LoVo (cell line): ENCODE measurements at regions not wholly inside any gene's neighbourhood (a gene's known extent, or its start where the extent isn't known, plus 50 kb on each side); places are given as distances from the start of the nearest gene placed in this dataset.

Experiments
- DNase-seq: peaks from one replicate; pipeline ENCODE4 v3.0.0-alpha.2; 2016; ENCODE audit warnings: low spot score

GRCh38 chr4:181350615-181351415 is 892.4 kb upstream of the TENM3 start:
- DNase-seq: no peak

GRCh38 chr4:181364504-181364903 is 878.7 kb upstream of the TENM3 start:
- DNase-seq: no peak

- DNase-seq: no peak
Measured at GRCh38 chr4:181365671-181366070, 877.5 kb upstream of the TENM3 start.

- no peak for DNase-seq
Measured at GRCh38 chr4:181372014-181372413, 871.2 kb upstream of the TENM3 start.

- no peak for DNase-seq
Measured at GRCh38 chr4:181376058-181376457, 867.1 kb upstream of the TENM3 start.

- DNase-seq: no peak
Measured at GRCh38 chr4:181388061-181388460, 855.1 kb upstream of the TENM3 start.

GRCh38 chr4:181416966-181417365 is 826.2 kb upstream of the TENM3 start:
- no peak for DNase-seq

- no peak for DNase-seq
Measured at GRCh38 chr4:181418496-181418895, 824.7 kb upstream of the TENM3 start.

- DNase-seq: no peak
Measured at GRCh38 chr4:181420950-181421349, 822.3 kb upstream of the TENM3 start.

GRCh38 chr4:181424362-181425016 is 818.7 kb upstream of the TENM3 start:
- no peak for DNase-seq

GRCh38 chr4:181427076-181427475 is 816.1 kb upstream of the TENM3 start:
- no peak for DNase-seq

- DNase-seq: no peak
Measured at GRCh38 chr4:181431006-181431405, 812.2 kb upstream of the TENM3 start.

GRCh38 chr4:181431661-181432060 is 811.5 kb upstream of the TENM3 start:
- no peak for DNase-seq

GRCh38 chr4:181432335-181432734 is 810.9 kb upstream of the TENM3 start:
- DNase-seq: no peak

- DNase-seq: no peak
Measured at GRCh38 chr4:181437895-181438294, 805.3 kb upstream of the TENM3 start.

GRCh38 chr4:181438641-181439040 is 804.6 kb upstream of the TENM3 start:
- DNase-seq: no peak

GRCh38 chr4:181443021-181443420 is 800.2 kb upstream of the TENM3 start:
- no peak for DNase-seq

- no peak for DNase-seq
Measured at GRCh38 chr4:181465826-181466225, 777.4 kb upstream of the TENM3 start.

- no peak for DNase-seq
Measured at GRCh38 chr4:181468451-181468850, 774.8 kb upstream of the TENM3 start.

GRCh38 chr4:181470306-181470705 is 772.9 kb upstream of the TENM3 start:
- DNase-seq: no peak

- no peak for DNase-seq
Measured at GRCh38 chr4:181475359-181475758, 767.8 kb upstream of the TENM3 start.

- DNase-seq: no peak
Measured at GRCh38 chr4:181475781-181476507, 767.3 kb upstream of the TENM3 start.

GRCh38 chr4:181476508-181476890 is 766.7 kb upstream of the TENM3 start:
- no peak for DNase-seq
